ENCODE measurements at regions not wholly inside any gene's neighbourhood (a gene's known extent, or its start where the extent isn't known, plus 50 kb on each side); places are given as distances from the start of the nearest gene placed in this dataset.

GRCh38 chr4:162644346-162644745, 480.5 kb upstream of the FSTL5 start:
- DNase-seq (ENCODE audit: low read depth, low spot score), result no peak
- H3K79me2 ChIP-seq (ENCODE audit: control insufficient read depth, insufficient read depth, low read length), result no peaks in the 10 kb centered on the region
- ChIA-PET SMC1A (ENCODE audit: uncharacterized antibody, unreplicated experiment) (interaction anchor here (0.7 to 2.8 kb wide), 5 partner anchors 9 to 902 kb away, joined by 3 to 11 read pairs (median 4); no protein-coding TSS in a partner anchor), CTCF (interaction anchor here (0.8 to 2.7 kb wide), 5 partner anchors 11 to 402 kb away, joined by 3 to 15 read pairs (median 3); no protein-coding TSS in a partner anchor), POLR2A (no interaction called here), RAD21 (ENCODE audit: unreplicated experiment) (interaction anchor here (1.4 to 2.2 kb wide), 3 partner anchors 140 to 899 kb away, joined by 3 to 9 read pairs (median 4); no protein-coding TSS in a partner anchor)
- H3K27me3 ChIP-seq (replicated peaks in 1 of 2; ENCODE audit: control insufficient read depth in 2 of 2, insufficient read depth in 2 of 2, low read length in 1 of 2), result no peaks in the 10 kb centered on the region
- no peak overlapping the region for H3K4me2 ChIP-seq (ENCODE audit: control insufficient read depth, insufficient read depth)
- intact Hi-C loops (cut with micrococcal nuclease; ENCODE audit: unreplicated experiment) (loop anchor here (5.0 kb wide), 1 partner anchor 122 kb away; no protein-coding TSS in a partner anchor), in situ Hi-C loops (cut with MboI) (no loop called here)
- H3K4me3 ChIP-seq, result no peak overlapping the region
- H3K36me3 ChIP-seq (ENCODE audit: control insufficient read depth in 2 of 2, insufficient read depth in 2 of 2, low read length in 1 of 2), result no peaks in the 10 kb centered on the region
- no peaks in the 10 kb centered on the region for H3K4me1 ChIP-seq (ENCODE audit: control insufficient read depth, insufficient read depth, low read length)
- ATAC-seq, result no peak
- no TSS peak for BruUV-seq (replicated peaks)
- TF ChIP-seq HDAC6 (IDR thresholded peaks at IDR 0.05; ENCODE audit: unreplicated experiment) (no peak), HSF1 (IDR thresholded peaks at IDR 0.05; ENCODE audit: low read depth, low read length) (no peak), PKNOX1 (IDR thresholded peaks at IDR 0.05) (no peak), IRF3 (IDR thresholded peaks at IDR 0.05) (no peak), PRDM15 (CRISPR knock-in tag; IDR thresholded peaks at IDR 0.05) (no peak), EP300 (IDR thresholded peaks at IDR 0.05; ENCODE audit: borderline replicate concordance in 1 of 2, control insufficient read depth in 1 of 2, low read depth in 2 of 2, low read length in 2 of 2) (no peak), REST (IDR thresholded peaks at IDR 0.05; ENCODE audit: low read depth, low read length) (no peak), JUNB (IDR thresholded peaks at IDR 0.05) (no peak), RUNX3 (IDR thresholded peaks at IDR 0.05; ENCODE audit: low read length) (no peak), HDAC2 (IDR thresholded peaks at IDR 0.05) (no peak)
- no peak overlapping the region for H3K9ac ChIP-seq (ENCODE audit: control insufficient read depth, insufficient read depth, low read length)
- H2AFZ ChIP-seq (ENCODE audit: control insufficient read depth, low read depth, low read length), result no peak overlapping the region
- 0% methylated on average over 1 of the region's 1 CpG for WGBS (ENCODE audit: insufficient coverage, insufficient replicate concordance, low lambda C conversion rate, missing lambda C conversion rate)
- no peaks in the 10 kb centered on the region for H4K20me1 ChIP-seq (ENCODE audit: control insufficient read depth, insufficient read depth)
- no peak overlapping the region for H3K27ac ChIP-seq (ENCODE audit: control insufficient read depth, insufficient read depth)
- FAIRE-seq, result no peak
- no peaks in the 10 kb centered on the region for H3K9me3 ChIP-seq (replicated peaks; ENCODE audit: control insufficient read depth, insufficient read depth, low read length)

All from GM12878 (cell line).